Middle frontal gyrus (tissue), 1 donor: ENCODE measurements at regions not wholly inside any gene's neighbourhood (a gene's known extent, or its start where the extent isn't known, plus 50 kb on each side); places are given as distances from the start of the nearest gene placed in this dataset.

Experiments
- DNase-seq: peaks from one replicate; pipeline ENCODE4 v3.0.0-alpha.2; 2015; ENCODE audit warnings: low spot score; ENCODE audit errors: extremely low spot score

DNA sequence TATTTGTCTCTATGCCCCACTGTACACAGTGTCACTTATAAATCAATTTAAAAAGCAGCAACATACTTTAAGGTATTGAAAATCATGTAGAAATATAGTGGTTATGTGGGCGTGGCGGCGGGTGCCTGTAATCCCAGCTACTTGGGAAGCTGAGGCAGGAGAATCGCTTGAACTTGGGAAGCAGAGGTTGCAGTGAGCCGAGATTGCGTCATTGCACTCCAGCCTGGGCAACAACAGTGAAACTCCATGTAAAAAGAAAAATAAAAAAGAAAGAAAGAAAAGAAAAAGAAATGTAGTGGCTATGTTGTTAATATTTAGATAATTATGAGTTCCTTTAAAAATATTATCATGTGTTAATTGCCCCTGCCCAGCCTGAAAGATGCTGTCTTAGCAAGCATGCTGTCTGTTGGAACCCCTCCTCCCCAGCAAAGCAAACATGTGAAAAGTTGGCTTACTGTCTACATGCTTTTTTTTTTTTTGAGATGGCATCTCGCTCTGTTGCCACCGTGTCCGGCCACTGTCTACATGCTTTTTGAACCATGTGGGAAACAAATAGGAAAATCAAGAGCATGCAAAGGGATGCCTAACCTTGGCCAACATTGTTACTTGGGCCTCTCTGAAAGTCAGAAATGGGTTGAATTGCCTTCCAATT lies 151.4 kb upstream of the TSHZ2 start:
- DNase-seq, result no peak

DNA sequence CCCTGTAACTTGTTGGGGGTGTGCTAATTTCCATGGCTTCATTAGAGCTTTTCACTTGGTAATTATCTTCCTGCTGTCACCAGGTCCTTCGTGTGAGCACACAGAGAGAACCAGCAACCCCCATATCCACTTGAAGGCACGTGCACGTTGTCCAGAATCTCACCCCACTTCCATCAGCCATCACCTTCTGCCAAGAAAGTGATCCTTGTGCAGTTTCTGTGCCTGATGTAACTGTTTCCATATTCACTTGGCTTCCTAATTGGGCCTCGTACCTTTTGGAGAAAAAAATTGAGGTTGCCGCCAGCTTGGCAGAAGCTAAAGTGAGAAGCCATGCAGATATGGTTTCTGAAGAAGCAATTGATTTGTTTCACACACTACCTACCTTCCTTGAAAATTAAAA lies 153.7 kb upstream of the TSHZ2 start:
- no peak for DNase-seq

DNA sequence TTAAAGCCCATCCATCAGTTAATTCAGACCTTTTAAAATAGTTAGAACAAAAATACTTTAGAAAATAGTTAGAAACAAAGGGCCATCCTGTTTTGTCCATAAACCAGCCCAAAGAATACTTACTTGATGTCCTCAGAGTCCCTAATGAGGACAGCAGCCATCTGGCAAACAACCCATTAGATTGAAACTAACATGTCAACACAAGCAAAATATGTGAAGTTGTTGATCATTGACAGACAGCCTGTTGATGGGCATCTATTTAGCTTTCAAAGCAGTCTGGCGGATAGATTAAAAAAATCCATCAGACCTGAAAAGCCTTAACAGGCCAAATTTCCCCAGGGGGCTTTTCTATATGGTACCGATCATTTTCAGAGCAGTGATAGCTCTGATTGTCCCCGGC lies 154.2 kb upstream of the TSHZ2 start:
- DNase-seq, result no peak

DNA sequence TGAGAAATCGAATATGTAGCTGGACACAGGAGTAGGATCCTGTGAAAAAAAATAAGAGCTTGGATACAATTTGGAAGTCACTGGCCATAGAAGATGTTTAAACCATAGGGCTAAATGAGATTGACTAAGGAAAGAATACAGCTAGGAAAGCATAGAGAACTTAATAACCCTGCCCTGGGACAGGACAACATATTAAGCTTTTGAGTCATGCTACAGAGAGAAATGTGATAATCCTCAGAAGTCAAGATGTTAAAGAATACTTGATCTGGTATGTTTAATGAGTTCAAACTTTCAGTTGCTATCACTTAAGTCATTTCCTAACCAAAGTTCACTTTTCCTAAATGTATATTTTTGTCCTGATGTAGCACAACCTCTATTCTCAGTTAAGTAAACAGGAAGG lies 154.6 kb upstream of the TSHZ2 start:
- DNase-seq, result no peak

DNA sequence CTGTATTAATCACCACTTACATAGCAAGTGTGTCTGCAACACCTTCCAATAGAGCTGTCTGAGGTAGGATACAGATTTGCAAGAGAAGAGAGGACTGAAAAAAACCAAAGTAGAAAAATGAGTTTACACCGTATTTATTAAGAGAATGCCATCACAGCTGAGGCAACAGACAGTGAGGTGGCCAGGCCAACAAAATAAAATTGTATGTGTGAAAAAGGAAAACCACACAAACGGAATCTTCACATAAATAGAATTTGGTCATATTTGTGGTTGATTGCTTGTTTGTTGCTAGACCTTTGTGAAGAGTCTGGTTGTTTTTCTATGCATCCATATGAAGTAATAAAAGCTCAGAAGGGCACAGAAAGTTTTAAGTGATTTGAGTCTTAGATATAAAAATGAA lies 157.8 kb upstream of the TSHZ2 start:
- DNase-seq, result no peak

DNA sequence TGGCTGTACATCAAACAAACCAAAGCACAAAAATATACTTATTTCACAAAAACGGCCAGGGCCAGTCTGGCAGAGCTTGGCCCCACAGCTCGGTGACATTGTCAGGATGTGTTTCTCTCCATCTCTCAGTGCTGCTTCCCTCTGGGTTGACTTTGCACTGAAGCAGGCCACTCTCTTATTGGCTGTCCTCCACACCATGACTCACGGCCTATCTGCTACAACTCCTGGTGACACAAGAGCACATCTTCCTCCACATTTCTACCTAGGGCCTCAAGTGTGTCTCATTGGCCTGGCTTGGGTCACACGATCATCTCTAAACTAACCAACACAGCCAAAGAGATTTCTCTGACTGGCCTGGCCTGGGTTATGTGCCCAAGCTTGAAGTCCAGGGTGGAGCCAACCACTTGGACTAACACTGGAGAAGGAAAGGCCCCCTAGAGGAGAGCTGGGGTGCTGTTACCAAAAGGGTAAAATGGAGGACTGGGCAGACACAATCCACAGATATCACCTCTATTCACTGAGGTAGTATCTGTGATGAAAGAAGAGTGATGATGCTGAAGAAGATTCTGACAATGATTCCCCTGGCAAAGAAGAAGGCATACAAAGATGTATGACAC lies 159.8 kb upstream of the TSHZ2 start:
- no peak for DNase-seq

DNA sequence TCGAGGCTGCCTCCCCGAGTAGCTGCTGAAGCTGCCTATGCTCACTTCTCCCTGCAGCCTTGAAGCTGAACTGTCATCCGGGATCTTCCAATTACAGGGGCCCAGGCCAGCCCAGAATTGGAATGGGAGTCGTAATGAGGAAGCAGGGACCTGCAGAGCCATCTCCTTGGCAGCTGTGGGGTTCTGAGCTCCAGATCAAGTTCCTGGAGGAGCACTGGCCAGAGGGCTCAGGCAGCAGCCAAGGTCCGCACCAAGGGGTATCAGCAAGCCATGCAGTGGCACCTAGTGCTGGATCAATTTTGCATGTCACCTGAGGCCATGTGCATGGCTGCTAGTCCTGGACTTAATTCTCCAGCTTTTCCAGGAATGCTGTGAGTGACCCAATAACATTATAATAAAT lies 163.2 kb upstream of the TSHZ2 start:
- no peak for DNase-seq

DNA sequence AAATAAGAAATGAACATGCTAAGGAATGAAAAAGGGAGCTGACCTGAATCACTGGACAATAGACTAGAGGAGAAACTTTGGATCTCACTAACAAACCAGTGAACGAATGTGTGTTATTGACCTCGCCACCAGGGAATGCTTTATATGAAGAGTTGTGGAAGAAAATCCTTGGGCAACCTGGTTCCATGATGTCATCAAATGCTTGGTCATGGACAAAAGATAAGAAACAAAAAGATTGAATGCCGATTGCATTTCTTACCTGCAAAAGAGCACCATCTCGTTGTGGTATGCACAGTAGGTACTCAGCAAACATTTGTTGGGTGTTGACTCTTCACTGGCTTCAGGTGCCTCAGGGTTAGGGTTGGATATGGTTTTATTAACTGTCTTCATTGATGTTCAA lies 165.2 kb upstream of the TSHZ2 start:
- no peak for DNase-seq

DNA sequence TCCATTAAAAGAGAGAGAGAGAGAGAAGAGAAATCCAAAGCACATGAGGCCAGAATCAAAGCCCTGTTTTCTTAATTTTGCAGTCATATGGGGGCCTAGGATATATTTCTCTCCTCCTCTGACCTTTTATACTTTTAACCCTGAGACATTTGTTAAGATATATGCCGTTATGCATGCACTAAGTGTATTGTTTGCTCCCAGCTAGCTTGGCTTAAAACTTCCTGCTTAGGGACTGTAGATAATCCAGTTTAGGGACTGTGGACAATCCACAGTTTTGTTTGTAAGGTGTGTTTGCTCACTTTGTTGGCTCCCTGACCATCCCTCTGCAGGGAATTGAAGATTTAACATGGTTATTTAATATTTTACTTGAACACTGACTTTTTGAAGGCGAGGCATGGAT lies 166.3 kb upstream of the TSHZ2 start:
- DNase-seq, result no peak

DNA sequence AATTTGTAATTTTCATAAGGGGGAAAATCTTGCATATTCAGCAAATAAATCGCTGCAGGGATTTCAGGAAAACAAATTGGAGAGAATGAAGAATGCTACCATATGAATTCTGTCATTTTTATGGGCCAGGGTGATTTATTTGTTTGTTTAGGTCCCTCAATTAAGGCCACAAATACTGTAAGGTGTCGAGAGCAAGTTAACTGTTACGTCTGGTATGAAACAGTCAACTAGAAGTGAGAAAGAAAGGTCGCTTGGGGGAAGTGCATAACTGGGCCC lies 166.9 kb upstream of the TSHZ2 start:
- DNase-seq, result no peak

DNA sequence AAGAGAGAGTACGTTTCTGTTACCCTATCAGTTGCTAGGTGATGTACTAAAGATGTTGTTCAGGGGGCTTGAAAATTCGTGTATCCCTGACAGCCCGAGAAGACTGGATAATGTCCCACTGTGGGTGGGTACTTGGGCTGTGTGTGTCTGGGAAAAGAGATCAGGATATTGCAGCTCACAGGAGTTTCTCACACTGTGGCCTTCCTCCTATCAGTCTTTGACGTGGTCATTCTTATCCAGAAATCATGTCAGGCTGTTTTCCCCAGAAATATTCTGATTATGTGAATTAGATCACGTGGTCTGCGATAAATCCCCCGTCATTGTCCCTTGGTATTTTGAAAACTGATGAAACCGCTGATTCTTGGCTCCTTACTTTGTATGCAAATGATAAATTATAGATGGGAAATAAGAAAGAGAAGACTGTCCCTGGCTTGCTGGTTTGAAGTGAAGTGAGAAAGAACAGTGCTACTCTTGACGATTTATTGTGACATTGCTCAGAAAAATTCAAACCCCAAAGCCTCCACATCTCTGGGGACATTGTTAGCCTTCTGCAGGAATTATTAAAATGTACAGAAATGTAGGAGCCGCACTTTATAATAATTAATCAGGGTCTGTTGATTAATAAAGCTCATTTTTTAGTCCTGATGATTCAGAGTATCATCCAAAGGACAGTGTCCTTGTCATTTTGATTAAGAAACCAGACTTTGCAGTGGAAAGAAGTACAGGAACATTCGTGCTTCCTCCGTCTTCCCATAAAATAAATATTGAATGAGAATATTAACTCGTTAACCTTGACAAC lies 167.5 kb upstream of the TSHZ2 start:
- no peak for DNase-seq

DNA sequence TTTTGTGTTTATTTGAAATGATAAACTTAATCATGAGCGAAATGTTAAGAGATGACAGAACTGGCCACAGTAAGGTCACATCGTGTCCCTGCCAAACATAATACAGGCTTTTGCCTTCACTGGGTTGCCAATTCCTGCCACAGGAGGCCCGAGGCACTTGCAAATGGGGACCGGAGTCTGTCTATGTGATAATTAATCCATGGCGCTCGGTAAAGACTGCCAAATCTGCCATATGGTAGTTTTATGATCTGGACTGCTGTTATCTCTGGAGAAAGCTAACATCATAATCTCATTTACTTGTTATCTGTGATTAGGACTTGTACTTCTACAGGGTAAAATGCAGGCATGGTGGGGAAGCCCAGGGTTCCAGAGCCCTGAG lies 170.5 kb upstream of the TSHZ2 start:
- DNase-seq, result no peak

DNA sequence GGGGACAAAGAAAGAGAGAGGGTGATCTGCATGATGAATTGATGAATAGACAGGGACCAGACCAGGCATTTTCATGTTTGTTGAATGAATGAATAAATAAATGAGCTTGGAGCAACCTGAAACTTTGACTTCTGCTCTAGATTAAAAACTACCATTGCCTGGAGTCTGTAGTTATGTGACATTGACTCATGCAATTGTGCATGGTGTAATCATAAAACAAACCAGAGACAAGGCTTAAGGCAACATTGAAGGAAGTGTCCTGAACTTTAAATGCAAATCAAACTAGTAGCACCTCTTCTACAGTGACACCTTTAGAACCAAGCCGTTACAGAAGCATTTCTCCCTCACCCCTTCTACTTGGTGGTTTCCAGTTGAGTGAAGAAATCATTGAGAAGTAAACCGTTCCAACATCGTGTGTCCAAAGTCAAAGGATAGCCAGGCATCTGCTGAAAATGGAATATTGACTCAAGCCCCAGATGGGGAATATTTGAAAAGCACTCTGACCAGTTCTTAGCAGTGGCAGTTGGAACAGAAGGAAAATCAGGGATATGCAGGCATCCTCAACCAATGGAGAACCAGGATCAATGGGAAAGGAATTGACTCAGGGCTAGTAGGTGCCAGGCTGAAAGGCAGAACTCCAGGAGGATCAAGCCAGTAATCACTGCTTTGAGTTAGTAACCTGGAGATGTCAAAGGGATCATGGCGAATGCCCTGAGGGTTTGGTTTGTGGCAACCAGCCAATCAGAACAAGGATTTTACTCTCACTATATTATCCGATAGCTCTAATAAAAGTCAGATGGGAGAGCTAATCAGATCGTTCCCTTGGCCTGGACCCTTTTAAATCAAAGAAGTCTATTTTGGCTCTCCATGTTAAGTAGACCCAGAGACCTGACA lies 171.2 kb upstream of the TSHZ2 start:
- no peak for DNase-seq

DNA sequence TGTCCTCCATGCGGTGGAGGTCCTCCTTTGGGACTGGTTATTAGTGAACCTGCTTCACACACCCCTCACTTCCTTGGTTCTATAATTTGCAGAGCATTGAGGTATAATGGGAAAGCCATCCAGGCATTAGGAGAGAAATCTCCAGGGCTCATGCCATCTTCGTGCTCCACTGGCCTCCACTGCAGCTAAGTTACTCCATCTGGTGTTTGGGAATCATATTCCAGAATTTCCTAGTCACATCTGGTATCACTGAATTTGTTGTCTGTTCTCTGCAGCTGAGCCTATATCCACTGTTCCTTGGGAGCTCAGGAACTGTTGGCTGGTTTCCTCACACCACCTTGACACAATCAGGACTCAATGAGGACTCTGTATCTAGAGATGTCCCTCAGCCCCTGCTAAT lies 173.0 kb upstream of the TSHZ2 start:
- DNase-seq, result no peak

DNA sequence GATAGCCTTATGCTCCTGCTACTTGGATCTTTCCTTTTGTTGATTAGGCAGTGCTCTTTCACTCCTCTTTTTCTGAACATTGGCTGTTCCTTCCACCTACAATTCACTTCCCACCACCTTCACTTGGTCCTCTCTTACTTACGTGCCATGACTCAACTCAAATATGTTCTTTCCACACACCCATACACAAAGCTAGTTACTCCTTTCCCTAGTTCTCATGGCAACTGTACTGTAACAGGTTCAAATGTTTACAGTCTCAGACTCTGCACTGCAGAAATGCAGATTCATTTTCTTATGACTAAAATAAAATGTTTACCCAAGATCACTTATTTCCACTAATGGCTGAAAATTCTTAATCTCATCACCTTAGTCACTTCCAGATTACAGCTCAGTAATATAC lies 174.0 kb upstream of the TSHZ2 start:
- DNase-seq, result no peak

DNA sequence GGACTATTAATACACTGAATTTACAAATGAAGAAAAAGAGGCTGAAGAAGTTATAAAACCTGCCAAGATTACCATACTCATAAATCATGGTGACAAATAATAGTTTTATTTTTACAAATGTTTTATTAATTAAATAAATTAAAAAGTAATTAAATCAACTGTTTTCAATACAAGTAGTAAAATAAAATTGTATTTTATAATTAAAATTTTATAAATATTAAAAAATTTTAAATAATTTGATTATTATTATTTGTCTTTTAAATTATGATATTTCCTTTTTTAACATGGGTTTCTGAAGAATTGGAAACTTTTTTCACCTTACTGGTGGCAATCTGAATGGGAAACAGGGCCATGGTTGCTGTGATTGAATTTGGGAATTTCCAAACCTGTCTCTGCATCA lies 177.3 kb upstream of the TSHZ2 start:
- no peak for DNase-seq

DNA sequence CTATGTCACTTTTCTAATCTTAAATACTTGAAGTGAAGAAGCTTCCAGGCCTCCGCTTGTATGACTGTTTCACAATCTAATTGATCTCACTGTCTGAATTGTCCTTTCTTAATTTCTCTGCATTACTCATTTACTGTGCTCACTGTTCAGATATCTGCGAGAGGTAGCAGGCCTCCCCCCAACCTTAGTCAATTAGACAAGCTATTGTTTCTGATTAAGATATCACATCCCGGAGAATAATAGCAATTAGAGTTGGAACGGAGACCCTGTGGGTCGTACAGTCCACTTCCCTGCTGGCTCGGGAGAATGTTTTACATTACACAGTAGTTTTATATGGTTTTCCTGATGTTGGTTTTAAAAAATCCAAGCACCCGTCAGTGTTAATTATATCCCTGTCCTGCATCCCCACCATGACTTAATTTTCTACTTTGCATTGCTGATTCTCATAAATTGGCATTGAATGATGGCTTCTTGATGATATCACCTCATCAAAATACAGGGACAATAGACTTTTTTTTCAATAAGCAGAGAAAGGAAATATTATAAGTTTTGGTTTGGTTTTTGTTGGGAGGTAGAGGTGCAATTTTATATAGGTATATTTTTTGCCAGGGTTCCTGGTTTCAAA lies 178.7 kb upstream of the TSHZ2 start:
- DNase-seq, result no peak

DNA sequence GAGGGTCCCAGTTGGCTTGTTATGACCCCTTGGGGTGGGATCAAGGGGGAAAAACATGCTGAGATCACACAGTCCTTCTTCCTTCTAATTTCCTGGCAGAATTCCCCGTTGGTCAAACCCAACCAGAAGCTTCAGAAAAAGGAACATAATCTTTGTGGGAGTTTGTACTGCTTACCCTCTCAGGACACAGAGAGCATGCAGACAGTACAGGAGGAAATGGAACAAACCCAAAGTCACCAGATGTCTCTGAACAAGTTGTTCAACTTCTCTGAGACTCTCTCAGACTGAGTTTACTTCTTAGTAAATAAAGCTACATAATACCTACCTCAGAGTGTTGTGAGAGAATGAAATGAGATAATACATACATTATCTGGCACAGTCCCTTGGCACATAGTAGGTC lies 181.1 kb upstream of the TSHZ2 start:
- no peak for DNase-seq

DNA sequence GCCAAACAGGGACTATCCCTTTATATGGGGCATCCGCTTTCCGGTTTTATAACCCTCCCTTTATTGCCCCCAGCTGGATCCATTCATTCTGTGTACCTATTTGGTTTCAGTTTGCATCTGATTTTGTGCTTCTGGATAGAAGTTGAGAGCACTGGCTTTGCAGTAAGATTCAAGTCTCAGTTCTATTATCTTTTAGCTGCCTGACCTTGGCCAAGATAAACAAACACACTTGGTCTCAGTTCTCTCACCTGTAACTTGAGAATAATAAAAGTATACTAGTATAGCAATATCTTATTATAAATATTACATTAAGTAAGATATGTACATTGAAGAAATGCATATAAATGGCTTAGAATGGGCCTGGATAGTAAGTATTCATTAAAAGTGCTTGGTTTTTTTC lies 182.4 kb upstream of the TSHZ2 start:
- DNase-seq, result no peak

DNA sequence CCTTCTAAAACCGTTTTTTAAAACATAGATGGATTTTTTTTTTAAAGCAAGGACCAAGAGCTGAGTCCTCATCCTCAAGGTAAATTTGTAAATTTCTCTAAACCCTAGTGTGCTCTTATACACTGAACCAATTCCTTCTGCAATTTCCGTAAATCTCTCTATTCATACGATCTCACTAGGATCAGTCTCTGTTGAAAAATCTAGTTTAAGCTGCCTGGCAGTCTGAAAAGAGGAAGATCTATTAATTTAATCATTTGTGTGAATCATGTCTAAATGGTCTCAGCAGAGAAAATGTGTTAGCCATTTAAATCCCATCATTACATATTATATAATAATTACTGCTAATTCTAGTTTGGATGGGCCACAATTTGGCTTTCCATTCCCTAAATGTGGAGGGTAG lies 184.2 kb upstream of the TSHZ2 start:
- DNase-seq, result no peak

DNA sequence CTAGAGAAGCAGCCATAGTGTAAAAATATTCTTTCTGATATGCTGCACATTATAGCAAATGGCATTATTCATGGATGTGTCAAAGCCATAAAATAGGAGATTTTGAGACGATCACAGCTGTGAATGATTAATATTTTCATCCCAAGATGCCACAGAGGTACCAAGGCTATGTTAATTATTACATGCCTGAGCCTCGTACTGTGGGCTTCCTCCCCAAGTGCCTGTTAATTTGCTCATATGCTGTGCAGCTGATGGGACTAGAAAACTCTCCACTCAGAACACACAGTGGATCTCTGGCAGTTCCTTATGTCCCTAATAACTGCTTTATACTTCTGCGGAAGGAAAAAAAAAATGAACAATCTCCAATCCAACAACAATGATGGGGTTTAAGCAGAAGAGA lies 184.9 kb upstream of the TSHZ2 start:
- no peak for DNase-seq

DNA sequence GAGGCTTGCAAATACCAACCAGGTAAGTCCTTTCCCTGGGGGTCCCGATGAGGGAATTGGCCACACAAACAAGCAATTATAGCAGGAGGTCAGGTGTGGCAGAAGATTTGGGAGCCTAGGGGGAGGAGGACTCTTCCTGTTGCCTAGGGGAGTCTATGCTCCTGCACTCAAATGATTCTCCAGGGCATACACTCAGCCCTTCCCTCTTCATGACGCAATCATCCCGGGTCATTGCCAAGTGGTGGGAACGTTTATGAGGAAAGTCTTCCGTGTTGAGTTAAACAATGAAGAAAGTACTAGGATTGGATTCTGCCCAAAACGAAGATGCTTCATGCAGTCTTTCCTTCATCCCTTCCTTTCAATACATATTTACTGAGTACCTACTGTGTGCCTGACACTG lies 186.5 kb upstream of the TSHZ2 start:
- no peak for DNase-seq
